OCI-LY7 (cell line): ENCODE measurements at regions not wholly inside any gene's neighbourhood (a gene's known extent, or its start where the extent isn't known, plus 50 kb on each side); places are given as distances from the start of the nearest gene placed in this dataset.

Source experiments
- EZH2phosphoT487 ChIP-seq: fragments of 200-600 bp; sonication (generic); IDR thresholded peaks from 2 replicates; pipeline ENCODE4 v1.6.1; 2018; ENCODE audit warnings: low read depth, borderline replicate concordance, mild to moderate bottlenecking, mixed run types, antibody characterized with exemption, low read length, moderate library complexity, mixed read lengths
- TF ChIP-seq, protein P1 (sequence below): fragments of 200-600 bp; sonication (generic); conservative IDR thresholded peaks from 2 replicates; pipeline ENCODE4 v1.5.1; 2014; ENCODE audit warnings: mild to moderate bottlenecking, antibody characterized with exemption, low read length, moderate library complexity, mixed read lengths

DNA sequence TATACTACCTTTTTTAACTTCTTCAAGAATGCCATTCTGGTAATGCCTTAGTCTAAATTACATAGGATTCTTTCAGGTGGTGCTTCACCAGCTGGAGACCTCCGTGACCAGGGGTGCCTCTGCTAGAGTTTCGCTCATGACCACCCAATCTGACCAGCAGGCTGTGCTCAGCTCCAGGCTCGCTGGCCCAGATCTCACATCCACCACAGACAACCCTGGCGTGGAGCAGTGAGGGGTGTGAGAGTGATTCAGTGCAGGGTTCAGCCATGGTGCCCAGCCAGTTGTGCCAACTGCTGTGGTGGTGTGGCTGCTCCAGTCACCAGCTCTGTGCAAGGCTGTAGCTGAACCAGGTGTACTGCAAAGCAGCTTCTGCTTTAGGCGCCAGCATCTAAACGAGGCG, 198.6 kb downstream of the MMUT start:
- TF ChIP-seq, protein P1, sequence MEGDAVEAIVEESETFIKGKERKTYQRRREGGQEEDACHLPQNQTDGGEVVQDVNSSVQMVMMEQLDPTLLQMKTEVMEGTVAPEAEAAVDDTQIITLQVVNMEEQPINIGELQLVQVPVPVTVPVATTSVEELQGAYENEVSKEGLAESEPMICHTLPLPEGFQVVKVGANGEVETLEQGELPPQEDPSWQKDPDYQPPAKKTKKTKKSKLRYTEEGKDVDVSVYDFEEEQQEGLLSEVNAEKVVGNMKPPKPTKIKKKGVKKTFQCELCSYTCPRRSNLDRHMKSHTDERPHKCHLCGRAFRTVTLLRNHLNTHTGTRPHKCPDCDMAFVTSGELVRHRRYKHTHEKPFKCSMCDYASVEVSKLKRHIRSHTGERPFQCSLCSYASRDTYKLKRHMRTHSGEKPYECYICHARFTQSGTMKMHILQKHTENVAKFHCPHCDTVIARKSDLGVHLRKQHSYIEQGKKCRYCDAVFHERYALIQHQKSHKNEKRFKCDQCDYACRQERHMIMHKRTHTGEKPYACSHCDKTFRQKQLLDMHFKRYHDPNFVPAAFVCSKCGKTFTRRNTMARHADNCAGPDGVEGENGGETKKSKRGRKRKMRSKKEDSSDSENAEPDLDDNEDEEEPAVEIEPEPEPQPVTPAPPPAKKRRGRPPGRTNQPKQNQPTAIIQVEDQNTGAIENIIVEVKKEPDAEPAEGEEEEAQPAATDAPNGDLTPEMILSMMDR, result no peak
- no peak for TF ChIP-seq EZH2phosphoT487
